CMK (cell line): ENCODE measurements at regions not wholly inside any gene's neighbourhood (a gene's known extent, or its start where the extent isn't known, plus 50 kb on each side); places are given as distances from the start of the nearest gene placed in this dataset.
"Not testable (repeated sequence)": the region's sequence is repeated elsewhere in the genome, so short reads cannot be mapped to it uniquely, and the experiment has no call there.

Experiments
- DNase-seq: peaks from one replicate; pipeline ENCODE4 v3.0.0-alpha.2; 2010; ENCODE audit warnings: low read depth

DNA sequence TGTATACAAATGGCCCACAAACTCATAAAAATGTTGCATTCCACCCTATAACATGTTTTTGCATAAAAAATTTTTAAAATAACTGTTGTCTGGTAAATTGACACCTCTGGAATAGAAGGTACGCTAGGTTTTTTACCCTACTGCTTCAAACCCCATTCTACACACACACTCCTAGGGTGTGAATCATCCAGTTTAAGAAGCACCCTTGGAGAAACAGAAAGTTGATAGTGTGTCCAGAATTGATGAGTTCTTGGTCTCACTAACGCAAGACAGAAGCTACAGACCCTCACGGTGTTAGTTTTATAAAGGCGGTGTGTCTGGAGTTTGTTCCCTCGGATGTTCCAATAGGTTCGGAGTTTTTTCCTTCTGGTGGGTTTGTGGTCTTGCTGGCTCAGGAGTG, 158.5 kb downstream of the KLRB1 start:
- no peak for DNase-seq

DNA sequence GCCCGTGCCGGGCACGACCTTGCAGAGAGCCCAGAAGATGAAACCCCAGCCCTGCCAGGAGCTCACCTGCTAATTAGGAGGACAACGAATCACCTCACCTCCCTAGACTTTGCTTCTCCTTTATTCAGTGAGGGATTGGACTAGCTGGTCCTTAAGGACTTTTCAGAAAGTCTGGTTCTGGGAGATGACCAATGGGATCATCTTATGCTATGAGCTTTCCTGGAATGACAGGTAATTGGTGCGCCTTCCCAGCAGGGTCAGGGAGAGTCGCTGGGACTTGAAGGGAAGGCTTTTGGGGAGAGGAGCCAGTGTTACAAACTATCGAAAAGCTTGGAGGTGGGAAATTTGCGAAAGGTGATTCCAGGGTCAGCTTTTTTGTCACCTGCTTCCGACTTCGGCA, 159.1 kb downstream of the KLRB1 start:
- not testable (repeated sequence) for DNase-seq

DNA sequence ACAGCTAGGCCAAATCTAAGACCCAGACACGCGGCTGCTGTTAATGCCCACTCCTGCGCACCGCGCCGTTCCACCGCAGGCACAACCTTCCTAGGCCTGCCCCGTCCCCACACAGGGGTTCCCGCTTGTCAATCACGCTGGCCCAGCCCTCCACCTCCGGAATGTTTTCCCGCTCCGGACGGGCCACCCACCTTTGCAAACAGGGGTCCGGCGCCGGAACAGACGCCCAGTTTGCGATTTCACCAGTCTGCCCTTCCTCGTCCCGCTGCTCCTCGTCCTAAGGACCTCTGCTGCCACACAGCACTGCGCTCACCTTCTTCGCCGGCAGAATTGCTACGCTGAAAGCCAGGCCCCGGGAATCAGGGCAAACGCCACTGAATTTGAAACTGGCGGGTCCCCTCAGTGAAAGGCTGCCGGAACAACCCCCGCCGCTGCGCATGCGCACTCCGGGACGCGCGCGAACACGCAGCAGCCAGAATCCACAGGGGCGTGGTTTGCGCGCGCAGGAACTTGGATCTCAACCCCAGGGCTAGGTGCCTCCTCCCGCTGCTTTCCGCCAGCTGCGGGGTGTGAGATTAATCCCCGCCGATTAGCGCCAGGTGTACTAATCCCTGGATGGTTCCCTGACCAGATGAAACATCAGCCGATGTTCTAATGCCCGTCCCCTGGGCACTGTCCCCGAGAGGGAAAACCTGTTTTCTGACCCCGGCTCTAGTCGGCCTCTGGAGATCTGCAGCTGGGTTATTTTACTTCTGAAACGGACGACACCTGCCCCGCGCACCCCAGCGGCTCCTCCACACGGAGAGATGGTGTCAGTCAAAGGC, 159.7 kb downstream of the KLRB1 start:
- peak; percentile 63 for DNase-seq

DNA sequence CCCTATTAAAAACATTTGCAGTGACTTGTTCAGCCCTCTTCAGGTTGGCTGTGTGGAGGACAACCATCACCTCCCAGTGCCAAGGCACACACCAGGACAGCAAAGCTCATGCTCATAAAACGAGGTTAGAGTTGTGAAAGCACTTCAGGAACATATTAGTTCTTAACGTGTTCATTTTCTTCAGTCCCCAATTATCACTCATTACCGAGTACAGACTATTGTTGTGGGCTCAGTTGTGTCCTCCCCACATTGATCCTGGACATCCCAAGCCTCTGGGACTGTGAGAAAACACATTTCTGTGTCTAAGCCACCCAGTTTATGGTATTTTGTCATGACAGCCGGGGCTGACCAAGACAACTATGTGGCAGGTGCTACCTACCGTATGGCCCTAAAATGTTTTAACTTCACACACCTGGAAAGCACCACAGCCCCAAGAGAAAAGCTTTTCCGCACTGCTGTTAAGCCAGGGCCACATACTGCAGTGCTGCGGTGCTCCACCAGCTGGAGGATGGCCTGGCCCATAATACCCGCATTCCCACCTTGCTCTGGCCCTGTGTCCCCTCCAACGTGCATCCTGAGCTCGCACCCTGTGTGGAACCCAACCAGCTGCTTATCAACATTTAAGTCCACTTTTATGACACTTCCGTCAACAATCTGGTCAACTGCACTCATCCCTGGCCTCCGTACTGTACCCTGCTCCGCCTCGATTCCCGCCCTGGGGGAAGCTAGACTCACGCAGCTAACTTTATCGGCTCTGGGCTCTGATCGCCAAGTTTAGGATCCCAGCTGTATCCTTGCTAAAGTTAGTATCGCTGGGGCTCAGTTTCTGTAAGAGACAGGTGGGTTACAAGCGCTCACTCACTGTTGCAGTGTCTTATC, 160.6 kb downstream of the KLRB1 start:
- DNase-seq = not testable (repeated sequence)

DNA sequence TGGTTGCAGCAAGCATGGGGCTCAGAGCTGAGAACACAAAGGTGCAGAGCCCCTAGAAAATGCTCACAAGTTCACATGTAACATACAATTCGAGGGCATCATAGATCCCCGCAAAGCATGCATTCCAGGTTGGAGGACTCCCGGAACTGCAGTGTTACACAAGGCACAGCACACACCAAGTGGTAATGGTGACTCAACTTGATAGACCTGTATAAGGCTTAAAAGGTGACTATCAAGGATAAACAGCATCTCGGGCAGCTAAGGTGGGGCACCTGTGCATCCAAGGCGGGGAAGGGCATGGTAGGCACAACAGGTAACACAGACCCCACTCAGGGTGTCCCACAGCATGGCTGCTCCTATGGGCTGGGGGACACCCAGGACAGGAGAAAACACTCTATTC, 167.3 kb downstream of the KLRB1 start:
- DNase-seq = not testable (repeated sequence)

DNA sequence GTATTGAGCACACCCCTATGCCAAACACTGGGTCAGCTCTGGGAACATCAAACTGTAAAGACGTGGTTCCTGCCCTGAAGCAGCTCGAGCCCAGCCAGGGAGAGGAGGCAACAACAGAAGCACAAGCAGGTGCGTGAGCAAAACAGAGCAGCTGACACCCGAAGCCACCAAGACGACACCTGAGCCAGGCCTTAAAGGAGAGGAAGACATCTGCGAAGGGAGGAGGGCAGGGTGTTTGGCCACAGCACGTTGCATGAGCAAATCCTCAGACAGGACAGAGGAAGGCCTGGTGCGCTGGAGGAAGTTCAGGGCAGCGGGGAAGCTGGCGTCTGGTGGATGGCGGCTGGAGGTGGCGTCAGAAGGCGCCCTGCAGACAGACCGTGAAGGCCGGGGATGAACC, 172.0 kb downstream of the KLRB1 start:
- DNase-seq = not testable (repeated sequence)

DNA sequence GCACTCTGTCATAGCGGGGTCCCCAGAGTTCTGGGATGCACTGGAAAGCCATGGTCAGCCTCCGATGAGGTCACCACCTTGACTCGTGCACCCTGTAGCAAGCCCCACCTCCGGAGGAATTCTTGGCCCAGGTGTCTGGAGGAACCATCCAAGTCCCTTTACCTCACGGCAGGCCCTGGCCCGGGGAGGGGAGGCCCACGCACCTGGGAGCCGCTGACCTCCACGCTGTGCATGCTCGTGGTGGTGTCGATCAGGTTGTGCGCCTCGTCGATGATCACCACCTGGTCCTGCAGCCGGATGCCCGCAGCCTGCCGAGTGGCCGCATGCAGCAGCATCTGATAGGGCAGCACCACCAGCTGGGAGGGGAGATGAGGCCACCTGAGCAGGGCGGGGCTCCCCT, 177.3 kb downstream of the KLRB1 start:
- DNase-seq = not testable (repeated sequence)

DNA sequence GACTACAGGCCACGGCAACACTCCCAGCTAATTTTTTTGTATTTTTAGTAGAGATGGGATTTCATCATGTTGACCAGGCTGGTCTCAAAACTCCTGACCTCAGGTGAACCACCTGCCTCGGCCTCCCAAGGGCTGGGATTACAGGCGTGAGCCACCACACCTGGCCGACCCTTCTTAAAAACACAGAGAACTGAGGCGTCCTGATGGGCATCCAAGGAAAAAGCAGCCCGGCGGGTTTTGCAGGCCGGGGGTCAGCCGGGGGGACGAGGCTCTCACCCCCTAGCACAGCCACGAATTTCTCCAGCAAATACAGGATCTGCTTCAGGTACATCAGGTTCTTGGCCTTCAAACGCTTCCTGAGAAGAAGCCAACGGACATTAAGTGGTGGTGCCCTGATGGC, 178.9 kb downstream of the KLRB1 start:
- not testable (repeated sequence) for DNase-seq

DNA sequence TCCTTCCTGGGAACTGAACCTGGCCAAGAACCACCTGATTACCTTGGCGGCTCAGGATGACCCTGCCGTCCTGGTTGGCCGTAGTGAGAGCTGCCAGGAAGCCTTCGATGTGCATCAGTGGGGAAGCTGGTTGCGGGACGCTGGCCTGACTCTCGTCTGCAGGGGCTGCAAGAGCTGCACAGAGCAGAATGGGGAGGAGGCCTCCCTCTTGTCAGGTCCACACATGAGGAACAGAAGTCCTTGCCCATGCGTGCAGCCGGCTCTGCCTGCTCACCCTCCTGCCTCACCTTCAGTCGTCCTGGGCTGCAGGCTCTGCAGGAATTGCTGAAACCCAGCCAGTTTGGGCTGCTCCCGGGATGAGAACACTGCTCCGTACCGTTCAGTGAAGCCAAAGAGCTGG, 182.3 kb downstream of the KLRB1 start:
- DNase-seq = not testable (repeated sequence)

DNA sequence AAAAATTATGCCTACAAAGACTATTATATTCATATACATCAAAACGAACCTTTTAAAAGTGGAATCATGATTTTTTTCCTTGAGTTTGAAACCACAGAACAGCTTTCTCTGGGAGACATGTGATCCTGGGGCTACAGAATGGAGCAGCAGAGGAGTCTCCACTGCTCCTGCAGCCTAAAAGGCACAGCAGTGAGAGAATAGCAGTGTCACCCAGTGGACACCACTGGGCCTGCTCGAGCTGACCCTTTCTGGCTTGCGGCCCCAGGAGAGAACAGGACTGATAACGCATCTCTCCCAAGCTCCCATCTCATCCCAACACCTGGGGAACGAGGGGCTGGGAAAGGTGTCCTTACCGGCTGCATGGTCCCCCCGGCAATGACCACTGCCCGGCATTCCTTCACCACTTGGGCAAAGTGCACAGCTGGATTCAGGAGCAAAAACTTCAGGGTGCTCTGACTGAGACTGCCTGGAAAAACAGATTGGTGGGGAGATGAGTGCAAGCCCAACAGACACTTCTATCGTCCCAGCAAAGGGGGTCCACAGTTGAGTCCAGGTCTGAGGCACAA, 183.5 kb downstream of the KLRB1 start:
- not testable (repeated sequence) for DNase-seq

DNA sequence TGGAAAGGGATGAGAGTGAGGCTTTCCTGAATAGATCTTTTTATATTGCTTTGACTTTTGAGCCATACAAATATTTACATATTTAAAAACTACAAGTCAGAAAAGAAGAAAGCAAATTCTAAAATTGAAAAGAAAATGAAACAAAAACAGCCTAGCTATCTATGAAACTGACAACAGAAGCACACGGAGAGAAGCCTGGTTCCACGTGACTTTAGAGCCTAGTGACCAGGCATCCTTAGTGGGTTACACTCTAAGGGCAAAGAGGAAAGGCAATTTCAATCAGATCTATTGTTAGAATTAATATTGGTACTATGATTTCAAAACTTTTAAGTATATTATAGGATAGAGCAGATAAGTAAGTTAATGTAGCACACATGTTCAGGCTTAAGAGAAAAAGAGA, 185.0 kb downstream of the KLRB1 start:
- DNase-seq = not testable (repeated sequence)

DNA sequence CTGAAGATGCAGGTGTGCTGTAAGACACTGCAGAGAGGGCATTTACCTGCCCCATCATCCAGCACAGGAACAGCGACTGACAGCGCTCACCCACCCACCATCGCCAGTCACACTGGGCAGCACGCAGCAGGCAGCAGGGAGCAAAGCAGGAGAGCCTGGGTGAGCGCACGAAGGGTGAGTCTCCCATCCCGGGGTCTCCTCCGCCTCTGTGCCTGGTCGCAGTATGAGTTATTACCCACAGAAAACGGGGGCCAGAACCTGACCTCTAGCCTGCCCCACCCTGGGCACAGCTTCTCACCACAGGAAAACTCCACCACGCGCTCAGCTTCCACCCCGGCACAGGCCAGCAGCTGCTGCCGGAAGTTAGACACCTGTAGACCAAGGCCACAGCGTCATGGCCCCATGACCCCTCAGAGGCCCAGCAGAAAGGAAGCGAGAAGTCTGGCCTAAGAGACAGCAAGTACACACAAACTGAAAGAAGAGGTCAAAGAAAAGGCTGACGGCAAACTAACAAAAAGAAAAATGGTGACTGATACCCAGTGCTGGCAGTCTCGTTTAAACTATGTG, 186.1 kb downstream of the KLRB1 start:
- not testable (repeated sequence) for DNase-seq

DNA sequence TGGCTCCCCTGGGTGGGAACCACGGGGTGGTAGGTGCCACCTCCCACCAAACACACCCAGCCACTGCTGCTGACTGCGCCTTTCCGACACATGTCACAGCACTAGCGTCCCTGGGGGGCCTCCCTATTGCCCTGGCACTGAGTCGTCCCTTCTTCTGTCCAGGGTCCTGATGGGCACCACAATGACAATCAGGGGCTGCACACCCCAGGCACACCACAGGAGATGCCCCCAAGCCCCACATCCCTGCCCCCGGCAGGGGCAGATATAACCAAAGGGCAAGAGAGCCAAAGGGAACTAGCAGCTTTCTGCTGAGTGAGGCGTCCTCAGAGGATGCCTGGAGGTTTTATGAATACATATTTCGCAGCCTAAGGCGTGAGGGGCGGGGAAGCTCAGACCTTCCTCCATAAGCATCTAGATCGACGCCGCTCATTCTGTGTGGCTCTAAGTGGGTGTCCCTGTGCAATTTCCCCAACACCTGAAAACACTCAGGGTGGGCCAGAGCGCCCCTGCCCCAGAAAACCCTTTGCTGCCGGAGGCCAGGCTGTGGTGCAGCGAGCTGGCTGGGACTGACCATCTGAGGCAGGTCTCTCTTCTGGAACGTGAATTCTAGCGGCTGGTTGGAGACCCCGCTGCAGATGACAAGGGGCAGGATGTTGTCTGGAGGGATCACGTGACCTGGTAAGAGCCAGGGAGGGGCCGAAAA, 186.7 kb downstream of the KLRB1 start:
- not testable (repeated sequence) for DNase-seq

DNA sequence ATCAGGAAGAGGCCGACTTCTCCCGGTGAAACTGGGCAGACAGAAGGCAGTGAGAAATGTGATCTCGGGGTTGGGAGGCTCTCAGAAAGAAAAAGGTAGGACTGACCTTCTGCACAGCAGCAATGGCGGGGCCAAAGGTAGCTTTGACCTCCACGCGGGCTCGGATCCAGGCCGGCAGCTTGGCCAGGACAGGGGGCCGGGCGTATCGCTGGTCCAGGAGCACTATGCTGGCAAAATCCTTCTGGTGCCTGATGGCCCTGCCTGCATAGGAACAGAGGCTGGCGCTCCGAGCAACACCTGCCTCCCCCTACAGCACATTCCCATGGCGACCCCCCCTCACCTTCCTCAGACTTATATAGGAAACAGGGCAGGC, 189.1 kb downstream of the KLRB1 start:
- DNase-seq = not testable (repeated sequence)

DNA sequence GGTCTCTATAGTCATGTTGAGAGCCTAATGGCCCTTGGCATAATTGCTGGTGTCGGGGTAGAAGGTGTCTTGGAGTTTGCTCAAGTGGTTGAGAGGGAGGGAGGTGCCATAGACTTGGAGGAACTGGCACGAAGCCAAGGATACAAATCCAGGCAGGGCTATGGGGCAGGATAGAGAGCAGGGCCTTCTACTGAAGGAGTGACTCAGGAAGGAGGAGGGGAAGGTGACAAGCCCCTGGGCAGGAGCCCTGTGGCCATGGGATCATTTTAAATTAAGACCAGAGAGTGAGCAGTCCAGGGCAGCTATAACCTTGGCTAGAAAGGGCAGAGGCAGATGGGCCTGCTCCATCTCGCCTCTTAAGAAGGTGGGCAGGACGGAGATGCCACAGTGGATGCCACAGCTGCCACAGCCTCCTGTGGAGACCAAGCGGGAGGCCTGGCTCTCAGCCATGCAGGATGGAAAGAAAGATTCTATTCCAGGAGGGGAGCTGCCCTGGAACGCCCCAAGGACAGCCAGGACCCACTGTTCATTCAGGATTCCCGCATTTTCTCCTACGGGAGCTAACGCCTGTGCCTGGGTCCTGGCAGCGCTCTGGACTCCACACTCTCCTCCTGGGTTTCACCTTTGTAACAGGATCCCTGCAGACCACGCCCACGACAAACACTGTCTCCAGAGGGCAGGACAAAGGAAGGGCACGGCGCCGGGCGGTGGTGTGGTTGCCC, 189.6 kb downstream of the KLRB1 start:
- not testable (repeated sequence) for DNase-seq

DNA sequence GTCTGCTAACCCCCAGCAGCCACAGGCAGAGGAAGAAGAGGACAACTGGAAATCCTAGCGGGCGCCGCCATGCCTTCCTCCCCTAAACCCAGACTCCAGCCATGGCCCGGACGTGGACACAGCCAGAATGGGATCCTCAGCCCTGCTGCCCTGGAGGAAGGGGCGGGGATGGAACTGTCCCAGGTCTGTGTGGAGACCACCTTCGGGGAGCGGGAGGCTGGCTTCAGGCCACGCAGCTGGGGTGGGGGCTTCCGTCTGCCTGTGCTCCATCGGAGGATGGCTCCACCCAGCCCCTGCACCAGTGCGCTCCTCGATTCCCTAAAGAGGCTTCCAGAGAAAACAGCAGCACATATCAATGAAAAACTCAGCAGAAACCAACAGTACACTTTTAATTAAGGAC, 190.4 kb downstream of the KLRB1 start:
- DNase-seq = not testable (repeated sequence)

DNA sequence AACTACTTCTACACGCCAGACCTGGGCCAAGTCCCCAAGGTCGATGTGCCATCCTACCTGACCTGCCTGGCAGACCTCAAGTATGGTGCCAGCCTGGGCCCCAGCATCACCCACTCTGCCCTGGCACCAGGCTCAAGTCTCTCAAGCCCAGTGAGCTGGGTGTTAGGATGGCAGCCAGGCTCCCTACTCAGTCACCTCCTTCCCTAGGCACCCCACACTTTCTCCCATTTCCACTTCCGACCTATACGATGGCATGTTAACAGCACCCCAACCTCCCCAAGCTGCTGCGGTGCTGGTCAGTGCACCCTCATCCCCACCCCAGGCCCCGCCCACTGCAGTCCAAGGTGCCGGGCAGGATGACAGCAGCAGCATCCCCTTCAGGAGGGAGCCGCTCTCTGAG, 191.4 kb downstream of the KLRB1 start:
- DNase-seq = not testable (repeated sequence)

DNA sequence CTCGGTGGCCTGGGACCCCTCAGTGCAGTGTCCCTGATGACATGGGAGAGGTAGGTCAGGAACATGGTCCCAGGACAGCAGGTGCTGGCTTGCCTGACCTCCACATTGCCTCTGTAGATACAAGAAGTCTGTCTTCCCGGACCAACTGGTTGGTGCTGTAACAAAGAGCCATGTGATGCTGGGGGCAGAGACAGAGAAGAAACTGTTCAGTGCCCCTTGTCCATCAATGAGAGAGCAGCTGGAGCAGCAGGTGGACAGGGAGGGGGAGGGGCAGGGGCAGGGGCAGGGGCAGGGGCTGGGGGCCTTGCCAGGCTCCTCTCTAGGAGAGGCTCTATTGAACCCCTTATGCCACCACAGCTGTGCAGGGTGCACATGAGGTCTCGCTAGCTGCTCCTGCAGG, 191.8 kb downstream of the KLRB1 start:
- not testable (repeated sequence) for DNase-seq

DNA sequence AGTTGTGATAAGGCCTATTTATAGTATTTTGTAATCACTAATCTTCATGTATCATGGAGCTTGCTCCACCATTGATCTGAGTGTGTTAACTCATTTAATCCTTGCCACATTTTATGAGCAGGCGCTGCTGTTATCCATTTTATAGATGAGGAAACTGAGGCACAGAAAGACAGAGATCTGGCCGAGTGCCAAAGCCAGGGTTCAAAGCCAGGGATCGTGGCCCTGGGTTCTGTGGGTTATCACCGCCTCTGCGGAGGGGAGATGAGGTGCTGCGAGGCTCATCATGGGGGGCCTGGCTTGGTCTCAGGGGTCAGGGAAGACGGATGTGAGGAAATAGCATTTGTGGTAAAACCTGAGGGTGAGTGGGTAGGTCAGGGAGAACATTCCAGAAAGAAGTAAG, 193.9 kb downstream of the KLRB1 start:
- not testable (repeated sequence) for DNase-seq

DNA sequence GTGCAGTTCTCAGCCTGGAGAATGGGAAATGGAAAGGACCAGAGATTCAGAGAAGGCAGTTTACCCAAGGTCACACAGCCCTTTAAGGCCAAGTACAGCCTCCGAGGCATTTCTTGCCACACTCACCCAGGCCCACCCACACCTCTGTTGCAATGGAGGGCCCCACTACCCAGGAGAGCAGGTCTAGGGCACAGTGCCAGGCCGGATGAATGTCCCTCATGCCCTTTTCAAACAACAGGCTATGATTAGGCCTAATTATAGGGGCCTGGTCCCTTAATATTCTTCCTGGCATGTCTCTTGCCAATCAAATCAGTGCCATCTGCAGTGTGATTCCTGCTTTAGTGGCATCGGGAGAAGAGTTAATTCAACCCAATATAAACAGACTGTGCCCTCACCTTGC, 195.3 kb downstream of the KLRB1 start:
- DNase-seq = not testable (repeated sequence)
